ENCODE measurements at regions not wholly inside any gene's neighbourhood (a gene's known extent, or its start where the extent isn't known, plus 50 kb on each side); places are given as distances from the start of the nearest gene placed in this dataset.

GRCh38 chr16:54438469-54438868 is 151.9 kb upstream of the IRX3 start:
- Histone ChIP-seq H3K14ac (ENCODE audit: low read length) (no peak overlapping the region), H3K9ac (ENCODE audit: low read length) (no peak overlapping the region), H4K12ac (ENCODE audit: low read depth, low read length) (no peak overlapping the region), H2AFZ (ENCODE audit: insufficient read depth, low read length, poor library complexity) (no peak overlapping the region), H3K18ac (ENCODE audit: low read length) (no peak overlapping the region), H3K4ac (ENCODE audit: low read depth, low read length) (no peak overlapping the region), H4K8ac (ENCODE audit: low read depth, low read length) (no peak overlapping the region), H3K79me1 (ENCODE audit: low read length) (no peaks in the 10 kb centered on the region), H2BK5ac (ENCODE audit: low read depth, low read length, poor library complexity) (no peak overlapping the region), H3K27ac (ENCODE audit: low read depth, low read length) (no peak overlapping the region), H3K4me2 (ENCODE audit: low read length) (no peak overlapping the region), H3K4me1 (ENCODE audit: control insufficient read depth in 1 of 2, insufficient read depth in 2 of 2, low read length in 2 of 2) (no peaks in the 10 kb centered on the region), H2BK120ac (ENCODE audit: insufficient read depth, low read length, poor library complexity) (no peak overlapping the region), H2BK12ac (ENCODE audit: low read length) (no peak overlapping the region), H3K79me2 (ENCODE audit: control insufficient read depth, insufficient read depth, low read length, poor library complexity) (no peaks in the 10 kb centered on the region), H2AK5ac (ENCODE audit: low read length) (no peak overlapping the region), H3K27me3 (ENCODE audit: insufficient read depth, low read length) (no peaks in the 10 kb centered on the region), H3K23ac (ENCODE audit: low read length) (no peak overlapping the region), H3K4me3 (ENCODE audit: low read depth, low read length) (no peak overlapping the region), H3K9me3 (ENCODE audit: insufficient read depth, low read depth, low read length) (no peaks in the 10 kb centered on the region), H3K36me3 (ENCODE audit: control insufficient read depth in 1 of 2, insufficient read depth in 2 of 2, low read length in 2 of 2) (no peaks in the 10 kb centered on the region), H4K91ac (ENCODE audit: low read depth, low read length) (no peak overlapping the region)
- WGBS (ENCODE audit: extremely low coverage, insufficient coverage, insufficient read length): no CpG with 5 or more reads among the region's 3 CpGs
- DNase-seq: no peak

- no peak overlapping the region for H3K27ac ChIP-seq (ENCODE audit: low read depth, low read length)
- WGBS (ENCODE audit: extremely low coverage, insufficient coverage, insufficient read length): no CpG with 5 or more reads among the region's 4 CpGs
Observed at GRCh38 chr16:54437921-54438320, 151.3 kb upstream of the IRX3 start.

GRCh38 chr16:54437401-54437800 is 150.8 kb upstream of the IRX3 start:
- no peak overlapping the region for H2BK120ac ChIP-seq (ENCODE audit: insufficient read depth, low read length, poor library complexity)
- H4K8ac ChIP-seq (ENCODE audit: low read depth, low read length): no peak overlapping the region
- no peak overlapping the region for H4K91ac ChIP-seq (ENCODE audit: low read depth, low read length)
- H3K18ac ChIP-seq (ENCODE audit: low read length): no peak overlapping the region
- no peak overlapping the region for H3K27ac ChIP-seq (ENCODE audit: low read depth, low read length)
- H3K14ac ChIP-seq (ENCODE audit: low read length): no peak overlapping the region
- WGBS (ENCODE audit: extremely low coverage, insufficient coverage, insufficient read length): no CpG with 5 or more reads among the region's 11 CpGs
- no peak overlapping the region for H2BK5ac ChIP-seq (ENCODE audit: low read depth, low read length, poor library complexity)
- H3K4ac ChIP-seq (ENCODE audit: low read depth, low read length): no peak overlapping the region
- no peak overlapping the region for H2AK5ac ChIP-seq (ENCODE audit: low read length)
- no peak for DNase-seq
- no peak overlapping the region for H2BK12ac ChIP-seq (ENCODE audit: low read length)
- peaks cover 0 to 2% of the 10 kb centered on the region in 2 experiments for H3K4me1 ChIP-seq (ENCODE audit: control insufficient read depth in 1 of 2, insufficient read depth in 2 of 2, low read length in 2 of 2)
- H3K79me2 ChIP-seq (ENCODE audit: control insufficient read depth, insufficient read depth, low read length, poor library complexity): no peaks in the 10 kb centered on the region
- H3K79me1 ChIP-seq (ENCODE audit: low read length): no peaks in the 10 kb centered on the region
- H2AFZ ChIP-seq (ENCODE audit: insufficient read depth, low read length, poor library complexity): no peak overlapping the region
- no peaks in the 10 kb centered on the region for H3K9me3 ChIP-seq (ENCODE audit: insufficient read depth, low read depth, low read length)
- no peak overlapping the region for H3K9ac ChIP-seq (ENCODE audit: low read length)
- H3K36me3 ChIP-seq (ENCODE audit: control insufficient read depth in 1 of 2, insufficient read depth in 2 of 2, low read length in 2 of 2): no peaks in the 10 kb centered on the region
- H3K4me3 ChIP-seq (ENCODE audit: low read depth, low read length): no peak overlapping the region
- no peak overlapping the region for H3K23ac ChIP-seq (ENCODE audit: low read length)
- H3K4me2 ChIP-seq (ENCODE audit: low read length): no peak overlapping the region
- H4K12ac ChIP-seq (ENCODE audit: low read depth, low read length): no peak overlapping the region
- H3K27me3 ChIP-seq (ENCODE audit: insufficient read depth, low read length): no peaks in the 10 kb centered on the region

More at GRCh38 chr16:54437921-54438320, 151.3 kb upstream of the IRX3 start:
- Histone ChIP-seq H4K8ac (ENCODE audit: low read depth, low read length) (no peak overlapping the region), H2AFZ (ENCODE audit: insufficient read depth, low read length, poor library complexity) (no peak overlapping the region), H3K79me1 (ENCODE audit: low read length) (no peaks in the 10 kb centered on the region), H3K36me3 (ENCODE audit: control insufficient read depth in 1 of 2, insufficient read depth in 2 of 2, low read length in 2 of 2) (no peaks in the 10 kb centered on the region), H3K79me2 (ENCODE audit: control insufficient read depth, insufficient read depth, low read length, poor library complexity) (no peaks in the 10 kb centered on the region), H3K23ac (ENCODE audit: low read length) (no peak overlapping the region), H3K14ac (ENCODE audit: low read length) (no peak overlapping the region), H2BK5ac (ENCODE audit: low read depth, low read length, poor library complexity) (no peak overlapping the region), H4K12ac (ENCODE audit: low read depth, low read length) (no peak overlapping the region), H3K18ac (ENCODE audit: low read length) (no peak overlapping the region), H2BK12ac (ENCODE audit: low read length) (no peak overlapping the region), H2AK5ac (ENCODE audit: low read length) (no peak overlapping the region), H3K4me1 (ENCODE audit: control insufficient read depth in 1 of 2, insufficient read depth in 2 of 2, low read length in 2 of 2) (no peaks in the 10 kb centered on the region), H3K9ac (ENCODE audit: low read length) (no peak overlapping the region), H3K4me3 (ENCODE audit: low read depth, low read length) (no peak overlapping the region), H3K4me2 (ENCODE audit: low read length) (no peak overlapping the region), H3K27me3 (ENCODE audit: insufficient read depth, low read length) (no peaks in the 10 kb centered on the region), H3K4ac (ENCODE audit: low read depth, low read length) (no peak overlapping the region), H3K9me3 (ENCODE audit: insufficient read depth, low read depth, low read length) (no peaks in the 10 kb centered on the region), H2BK120ac (ENCODE audit: insufficient read depth, low read length, poor library complexity) (no peak overlapping the region), H4K91ac (ENCODE audit: low read depth, low read length) (no peak overlapping the region)
- no peak for DNase-seq

DNA sequence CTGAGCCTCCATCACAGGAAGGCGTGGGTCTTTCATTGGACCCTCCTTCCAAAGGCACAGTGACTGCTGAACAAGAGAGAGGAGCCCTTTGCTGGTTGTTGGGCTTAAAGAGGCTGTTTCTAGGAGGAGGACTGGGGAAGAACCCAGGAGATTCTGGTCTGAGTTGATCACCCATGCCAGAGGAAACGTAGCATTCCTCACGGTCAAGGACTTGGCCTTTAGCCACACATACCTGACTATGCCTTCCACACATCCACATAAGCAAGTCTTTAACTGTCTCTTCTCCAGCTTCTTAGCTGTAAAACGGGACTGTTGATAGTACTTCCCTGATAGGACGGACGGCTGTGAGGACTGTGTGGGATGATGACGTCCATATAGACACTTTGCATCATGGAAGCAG is 149.8 kb upstream of the IRX3 start:
- no CpG with 5 or more reads among the region's 7 CpGs for WGBS (ENCODE audit: extremely low coverage, insufficient coverage, insufficient read length)
- H3K9ac ChIP-seq (ENCODE audit: low read length): no peak overlapping the region

More for the DNA sequence above, 149.8 kb upstream of the IRX3 start:
- Histone ChIP-seq H4K12ac (ENCODE audit: low read depth, low read length) (no peak overlapping the region), H2BK12ac (ENCODE audit: low read length) (no peak overlapping the region), H4K8ac (ENCODE audit: low read depth, low read length) (no peak overlapping the region), H3K4me2 (ENCODE audit: low read length) (no peak overlapping the region), H3K79me1 (ENCODE audit: low read length) (no peaks in the 10 kb centered on the region), H3K4ac (ENCODE audit: low read depth, low read length) (no peak overlapping the region), H3K79me2 (ENCODE audit: control insufficient read depth, insufficient read depth, low read length, poor library complexity) (no peaks in the 10 kb centered on the region), H3K27me3 (ENCODE audit: insufficient read depth, low read length) (no peaks in the 10 kb centered on the region), H3K14ac (ENCODE audit: low read length) (no peak overlapping the region), H2BK120ac (ENCODE audit: insufficient read depth, low read length, poor library complexity) (no peak overlapping the region), H2BK5ac (ENCODE audit: low read depth, low read length, poor library complexity) (no peak overlapping the region), H2AFZ (ENCODE audit: insufficient read depth, low read length, poor library complexity) (no peak overlapping the region), H2AK5ac (ENCODE audit: low read length) (no peak overlapping the region), H3K36me3 (ENCODE audit: control insufficient read depth in 1 of 2, insufficient read depth in 2 of 2, low read length in 2 of 2) (no peaks in the 10 kb centered on the region), H3K27ac (ENCODE audit: low read depth, low read length) (no peak overlapping the region), H4K91ac (ENCODE audit: low read depth, low read length) (no peak overlapping the region), H3K9me3 (ENCODE audit: insufficient read depth, low read depth, low read length) (no peaks in the 10 kb centered on the region), H3K4me1 (ENCODE audit: control insufficient read depth in 1 of 2, insufficient read depth in 2 of 2, low read length in 2 of 2) (peaks cover 0 to 4% of the 10 kb centered on the region in 2 experiments), H3K4me3 (ENCODE audit: low read depth, low read length) (no peak overlapping the region), H3K18ac (ENCODE audit: low read length) (no peak overlapping the region), H3K23ac (ENCODE audit: low read length) (no peak overlapping the region)
- peak in 1 of 2 donors; percentile 40 for DNase-seq

Measured in trophoblast cell (in vitro differentiated cells and primary cell).